CD14-positive monocyte (primary cell): ENCODE measurements at regions not wholly inside any gene's neighbourhood (a gene's known extent, or its start where the extent isn't known, plus 50 kb on each side); places are given as distances from the start of the nearest gene placed in this dataset.

Source experiments
- DNase-seq, 3 donors: peaks; one replicate each; pipeline ENCODE4 v3.0.0-alpha.2; 2011 to 2022
- H2AFZ ChIP-seq: 2 replicates; pipeline ENCODE4 v1.6.0; 2012; ENCODE audit warnings: mild to moderate bottlenecking, low read depth, low read length, inconsistent platforms; ENCODE audit not compliant: insufficient read depth, poor library complexity, severe bottlenecking
- H3K27ac ChIP-seq, 2 donors: 1 replicate in 1 of 2; 2 replicates in 1 of 2; pipeline ENCODE4 v1.5.1; 2012 to 2013; ENCODE audit warnings: low read length in 2 of 2, control low read depth in 1 of 2, inconsistent platforms in 1 of 2, low read depth in 1 of 2, mild to moderate bottlenecking in 1 of 2
- H3K27me3 ChIP-seq, 2 donors: one replicate each; pipeline versions ENCODE4 v1.6.0 to v1.6.1; 2011 to 2013; ENCODE audit warnings: low read length in 2 of 2; ENCODE audit not compliant: control insufficient read depth in 2 of 2, insufficient read depth in 2 of 2
- H3K36me3 ChIP-seq, 2 donors: replicated peaks in 1 of 2; 1 replicate in 1 of 2; 2 replicates in 1 of 2; pipeline versions ENCODE4 v1.5.1 to v1.6.1; 2012 to 2013; ENCODE audit warnings: low read length in 2 of 2, control low read depth in 1 of 2, inconsistent platforms in 1 of 2, mild to moderate bottlenecking in 1 of 2; ENCODE audit not compliant: insufficient read depth in 2 of 2, control insufficient read depth in 1 of 2
- H3K4me1 ChIP-seq, 2 donors: 1 replicate in 1 of 2; 2 replicates in 1 of 2; pipeline versions ENCODE4 v1.5.1 to v1.6.1; 2012 to 2013; ENCODE audit warnings: low read length in 2 of 2, control low read depth in 1 of 2, inconsistent platforms in 1 of 2, mild to moderate bottlenecking in 1 of 2, moderate library complexity in 1 of 2; ENCODE audit not compliant: insufficient read depth in 2 of 2, control insufficient read depth in 1 of 2
- H3K4me2 ChIP-seq: replicated peaks from 2 replicates; pipeline ENCODE3; 2012; ENCODE audit warnings: low read length, moderate library complexity, mild to moderate bottlenecking; ENCODE audit not compliant: poor library complexity, severe bottlenecking; ENCODE audit errors: extremely low read depth
- H3K4me3 ChIP-seq, 3 experiments: fragments of 200-600 bp in 1 of 3; sonication (generic) in 1 of 3; replicated peaks in 1 of 3; 1 replicate in 2 of 3; 2 replicates in 1 of 3; pipeline ENCODE4 v1.5.1; 2011 to 2013; ENCODE audit warnings: low read length in 3 of 3, mild to moderate bottlenecking in 3 of 3, control low read depth in 2 of 3, low read depth in 2 of 3, inconsistent platforms in 1 of 3, moderate library complexity in 1 of 3
- H3K79me2 ChIP-seq: 2 replicates; pipeline ENCODE4 v1.6.0; 2012; ENCODE audit warnings: mild to moderate bottlenecking, control low read depth, inconsistent platforms, low read length, moderate library complexity; ENCODE audit not compliant: insufficient read depth
- H3K9ac ChIP-seq: 2 replicates; pipeline ENCODE4 v1.6.0; 2017; ENCODE audit warnings: low read length, mild to moderate bottlenecking; ENCODE audit not compliant: insufficient read depth, poor library complexity, severe bottlenecking
- H3K9me3 ChIP-seq, 2 donors: replicated peaks in 1 of 2; 1 replicate in 1 of 2; 2 replicates in 1 of 2; pipeline versions ENCODE4 v1.5.1 to v1.6.1; 2012 to 2013; ENCODE audit warnings: low read length in 2 of 2, control low read depth in 1 of 2; ENCODE audit not compliant: control insufficient read depth in 1 of 2, insufficient read depth in 1 of 2
- H4K20me1 ChIP-seq: 2 replicates; pipeline ENCODE4 v1.6.0; 2012; ENCODE audit warnings: mild to moderate bottlenecking, low read length, control low read depth, moderate library complexity; ENCODE audit not compliant: insufficient read depth
- H3K27ac Mint-ChIP-seq, 7 donors: one replicate each; pipeline ENCODE4 v1.8.0; 2020; ENCODE audit warnings: mild to moderate bottlenecking in 7 of 7, mixed read lengths in 7 of 7, moderate library complexity in 6 of 7, inconsistent platforms in 2 of 7
- H3K27me3 Mint-ChIP-seq, 3 donors: one replicate each; pipeline ENCODE4 v1.8.0; 2021 to 2022; ENCODE audit warnings: low read depth in 3 of 3, mild to moderate bottlenecking in 3 of 3, mixed read lengths in 3 of 3, moderate library complexity in 3 of 3, inconsistent platforms in 1 of 3
- H3K36me3 Mint-ChIP-seq, 2 donors: one replicate each; pipeline ENCODE4 v1.8.0; 2020; ENCODE audit warnings: mixed read lengths in 2 of 2, inconsistent platforms in 1 of 2, mild to moderate bottlenecking in 1 of 2
- H3K4me1 Mint-ChIP-seq: one replicate; pipeline ENCODE4 v1.8.0; 2020; ENCODE audit warnings: mild to moderate bottlenecking, mixed read lengths
- H3K4me3 Mint-ChIP-seq, 2 donors: one replicate each; pipeline ENCODE4 v1.8.0; 2020; ENCODE audit warnings: mild to moderate bottlenecking in 2 of 2, mixed read lengths in 2 of 2, moderate library complexity in 1 of 2
- H3K9me3 Mint-ChIP-seq, 7 donors: one replicate each; pipeline ENCODE4 v1.8.0; 2020 to 2022; ENCODE audit warnings: mixed read lengths in 7 of 7, mild to moderate bottlenecking in 6 of 7, moderate library complexity in 6 of 7, inconsistent platforms in 2 of 7
- WGBS: methylation state at CpG from one replicate; pipeline ENCODE4 v1.1.5; 2013; ENCODE audit warnings: missing lambda C conversion rate; ENCODE audit not compliant: insufficient coverage; 5-methylcytosine and 5-hydroxymethylcytosine counted together
- intact Hi-C, 2 donors: fragments of 100-400 bp; cut with micrococcal nuclease; formaldehyde crosslinking; loops; one replicate each; pipeline versions ENCODE4 v1.15.0 to v1.15.1; 2023
- TF ChIP-seq, protein P1 (sequence below): fragments of 200-600 bp; IDR thresholded peaks from one replicate; pipeline ENCODE4 v1.8.0; 2022; ENCODE audit warnings: antibody characterized with exemption, mild to moderate bottlenecking

DNA sequence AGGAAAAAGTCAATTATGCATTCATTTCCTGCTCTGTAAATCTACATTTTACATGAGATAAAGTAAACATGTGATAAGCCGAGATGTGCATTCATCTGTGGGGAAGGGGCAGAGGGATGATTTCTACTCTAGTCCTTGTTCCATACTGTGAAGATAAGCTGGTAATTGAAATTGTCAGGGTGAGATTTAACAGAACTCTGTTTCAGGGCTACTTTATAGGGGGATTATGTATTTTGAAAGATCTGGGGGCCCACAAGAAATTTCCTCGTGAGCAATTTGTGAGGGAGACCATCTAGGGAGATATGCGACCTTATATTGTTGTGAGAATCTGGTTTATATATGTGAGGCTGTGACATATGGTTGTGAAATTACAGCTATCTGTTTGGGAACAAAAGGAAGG, 73.1 kb upstream of the KCNK1 start:
- H3K4me1 ChIP-seq: no peaks in the 10 kb centered on the region
- Mint-ChIP-seq H3K4me1 (no peaks in the 10 kb centered on the region), H3K9me3 (peaks cover 0 to 7% (median 2%) of the 10 kb centered on the region in 7 donors), H3K4me3 (no peak overlapping the region), H3K27me3 (peaks cover 0 to 5% (median 4%) of the 10 kb centered on the region in 3 donors), H3K36me3 (no peaks in the 10 kb centered on the region), H3K27ac (no peak overlapping the region)
- TF ChIP-seq, protein P1, sequence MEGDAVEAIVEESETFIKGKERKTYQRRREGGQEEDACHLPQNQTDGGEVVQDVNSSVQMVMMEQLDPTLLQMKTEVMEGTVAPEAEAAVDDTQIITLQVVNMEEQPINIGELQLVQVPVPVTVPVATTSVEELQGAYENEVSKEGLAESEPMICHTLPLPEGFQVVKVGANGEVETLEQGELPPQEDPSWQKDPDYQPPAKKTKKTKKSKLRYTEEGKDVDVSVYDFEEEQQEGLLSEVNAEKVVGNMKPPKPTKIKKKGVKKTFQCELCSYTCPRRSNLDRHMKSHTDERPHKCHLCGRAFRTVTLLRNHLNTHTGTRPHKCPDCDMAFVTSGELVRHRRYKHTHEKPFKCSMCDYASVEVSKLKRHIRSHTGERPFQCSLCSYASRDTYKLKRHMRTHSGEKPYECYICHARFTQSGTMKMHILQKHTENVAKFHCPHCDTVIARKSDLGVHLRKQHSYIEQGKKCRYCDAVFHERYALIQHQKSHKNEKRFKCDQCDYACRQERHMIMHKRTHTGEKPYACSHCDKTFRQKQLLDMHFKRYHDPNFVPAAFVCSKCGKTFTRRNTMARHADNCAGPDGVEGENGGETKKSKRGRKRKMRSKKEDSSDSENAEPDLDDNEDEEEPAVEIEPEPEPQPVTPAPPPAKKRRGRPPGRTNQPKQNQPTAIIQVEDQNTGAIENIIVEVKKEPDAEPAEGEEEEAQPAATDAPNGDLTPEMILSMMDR: no peak
- H3K27ac ChIP-seq: no peak overlapping the region
- no peaks in the 10 kb centered on the region for H3K27me3 ChIP-seq
- no peaks in the 10 kb centered on the region for H3K79me2 ChIP-seq
- WGBS: 94% methylated on average over 2 of the region's 3 CpGs
- H4K20me1 ChIP-seq: no peaks in the 10 kb centered on the region
- intact Hi-C loops: no loop called here
- no peak overlapping the region for H2AFZ ChIP-seq
- no peaks in the 10 kb centered on the region for H3K9me3 ChIP-seq
- DNase-seq: no peak
- H3K36me3 ChIP-seq: no peaks in the 10 kb centered on the region
- no peak overlapping the region for H3K4me2 ChIP-seq
- H3K4me3 ChIP-seq: no peak overlapping the region
- no peak overlapping the region for H3K9ac ChIP-seq

DNA sequence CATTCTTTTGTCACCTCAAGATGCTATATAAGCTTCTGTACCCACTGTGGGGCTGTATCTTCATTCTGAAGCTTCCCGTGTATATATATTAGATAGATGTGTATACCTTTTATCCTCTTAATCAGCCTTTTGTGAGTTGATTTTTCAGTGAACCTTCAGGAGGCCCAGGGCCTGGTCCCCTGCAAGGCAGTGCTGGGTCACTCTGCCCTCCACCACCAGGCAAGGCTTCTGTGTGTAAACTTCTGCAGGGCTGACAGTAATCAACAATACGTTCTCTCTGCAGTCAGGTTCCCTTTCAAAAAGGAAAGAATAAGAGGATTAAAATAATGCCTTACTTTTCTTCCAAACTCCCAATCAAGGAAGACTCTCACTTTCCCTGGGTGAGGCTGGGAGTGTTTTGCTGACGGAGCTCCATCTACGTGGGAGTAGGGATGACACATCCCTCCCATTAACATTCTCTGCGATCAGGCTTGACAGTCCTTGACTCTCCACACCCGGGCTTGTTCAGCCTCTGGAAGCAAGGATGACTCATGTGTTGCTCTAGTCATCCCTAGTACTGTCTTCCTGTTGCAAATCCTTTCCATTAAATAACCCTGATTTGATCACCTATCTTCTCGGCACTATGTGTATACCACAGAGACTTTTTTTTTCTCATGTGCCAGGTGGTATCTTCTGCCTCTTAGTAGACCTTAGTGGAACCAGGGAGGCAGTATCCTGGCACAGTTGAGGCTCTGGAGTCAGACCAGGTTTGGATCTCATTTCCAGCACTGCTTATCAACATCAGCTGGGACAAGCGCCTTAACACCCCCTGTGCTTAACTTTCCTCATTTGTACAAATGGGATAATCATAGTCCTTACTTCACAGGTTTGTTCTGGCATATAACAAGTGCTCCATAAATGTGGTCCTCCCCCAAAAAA, 70.3 kb upstream of the KCNK1 start:
- Histone ChIP-seq H2AFZ (no peak overlapping the region), H3K4me1 (no peaks in the 10 kb centered on the region), H3K79me2 (no peaks in the 10 kb centered on the region), H3K36me3 (no peaks in the 10 kb centered on the region), H3K9ac (no peak overlapping the region), H4K20me1 (no peaks in the 10 kb centered on the region), H3K4me2 (no peak overlapping the region), H3K27me3 (no peaks in the 10 kb centered on the region), H3K9me3 (no peaks in the 10 kb centered on the region), H3K4me3 (no peak overlapping the region), H3K27ac (no peak overlapping the region)
- DNase-seq: no peak
- Mint-ChIP-seq H3K4me1 (no peaks in the 10 kb centered on the region), H3K27me3 (peaks cover 1 to 4% (median 2%) of the 10 kb centered on the region in 3 donors), H3K36me3 (no peaks in the 10 kb centered on the region), H3K9me3 (peaks cover 0 to 7% (median 2%) of the 10 kb centered on the region in 7 donors), H3K27ac (no peak overlapping the region), H3K4me3 (no peak overlapping the region)
- WGBS: 92% methylated on average over 2 of the region's 8 CpGs
- TF ChIP-seq, protein P1: no peak
- intact Hi-C loops: no loop called here
